Neural crest cell (in vitro differentiated cells): ENCODE measurements at regions not wholly inside any gene's neighbourhood (a gene's known extent, or its start where the extent isn't known, plus 50 kb on each side); places are given as distances from the start of the nearest gene placed in this dataset.

Source experiments
- DNase-seq: peaks from one replicate; pipeline ENCODE4 v3.0.0; 2021; ENCODE audit warnings: low read depth, mixed read lengths, low spot score
- H3K27ac Mint-ChIP-seq: one replicate; pipeline ENCODE4 v1.8.0; 2021; ENCODE audit warnings: mild to moderate bottlenecking, mixed read lengths; ENCODE audit not compliant: unreplicated experiment
- H3K27me3 Mint-ChIP-seq: 2 replicates; pipeline ENCODE4 v1.8.0; 2021; ENCODE audit warnings: low read depth, mild to moderate bottlenecking, mixed read lengths
- H3K36me3 Mint-ChIP-seq: 2 replicates; pipeline ENCODE4 v1.8.0; 2021; ENCODE audit warnings: low read depth, mild to moderate bottlenecking, mixed read lengths
- H3K4me1 Mint-ChIP-seq: 2 replicates; pipeline ENCODE4 v1.8.0; 2021; ENCODE audit warnings: mixed read lengths
- H3K4me3 Mint-ChIP-seq: one replicate; pipeline ENCODE4 v1.8.0; 2021; ENCODE audit warnings: mild to moderate bottlenecking, mixed read lengths
- H3K9me3 Mint-ChIP-seq: 2 replicates; pipeline ENCODE4 v1.8.0; 2021; ENCODE audit warnings: mixed read lengths
- TF ChIP-seq, protein P1 (sequence below): fragments of 200-600 bp; sonication (generic); conservative IDR thresholded peaks from 2 replicates; pipeline ENCODE4 v1.5.0; 2021; ENCODE audit warnings: antibody characterized with exemption, mild to moderate bottlenecking

DNA sequence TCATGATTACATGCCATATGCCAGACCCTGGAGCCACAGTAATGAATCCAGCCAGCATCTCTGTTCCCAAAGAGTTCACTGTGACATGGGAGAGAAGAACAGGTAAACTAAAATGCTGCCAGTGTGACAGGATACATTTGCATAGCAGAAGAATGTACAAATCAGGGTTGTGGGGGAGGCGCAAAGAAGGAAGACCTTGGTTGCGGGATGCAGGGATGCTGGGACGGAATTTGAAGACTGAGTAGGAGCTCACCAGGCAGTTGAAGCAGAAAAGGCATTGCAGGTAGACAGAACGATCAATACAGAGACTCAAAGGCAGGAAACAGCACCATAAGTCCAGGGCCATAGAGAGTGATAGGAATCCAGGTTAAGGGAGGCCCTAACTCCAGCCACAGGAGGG lies 180.3 kb upstream of the ZC3H12A start:
- Mint-ChIP-seq H3K36me3 (no peaks in the 10 kb centered on the region), H3K9me3 (no peaks in the 10 kb centered on the region), H3K27me3 (peaks cover 77% of the 10 kb centered on the region), H3K27ac (no peak overlapping the region), H3K4me1 (peaks cover 5% of the 10 kb centered on the region), H3K4me3 (no peak overlapping the region)
- no peak for DNase-seq
- TF ChIP-seq, protein P1, sequence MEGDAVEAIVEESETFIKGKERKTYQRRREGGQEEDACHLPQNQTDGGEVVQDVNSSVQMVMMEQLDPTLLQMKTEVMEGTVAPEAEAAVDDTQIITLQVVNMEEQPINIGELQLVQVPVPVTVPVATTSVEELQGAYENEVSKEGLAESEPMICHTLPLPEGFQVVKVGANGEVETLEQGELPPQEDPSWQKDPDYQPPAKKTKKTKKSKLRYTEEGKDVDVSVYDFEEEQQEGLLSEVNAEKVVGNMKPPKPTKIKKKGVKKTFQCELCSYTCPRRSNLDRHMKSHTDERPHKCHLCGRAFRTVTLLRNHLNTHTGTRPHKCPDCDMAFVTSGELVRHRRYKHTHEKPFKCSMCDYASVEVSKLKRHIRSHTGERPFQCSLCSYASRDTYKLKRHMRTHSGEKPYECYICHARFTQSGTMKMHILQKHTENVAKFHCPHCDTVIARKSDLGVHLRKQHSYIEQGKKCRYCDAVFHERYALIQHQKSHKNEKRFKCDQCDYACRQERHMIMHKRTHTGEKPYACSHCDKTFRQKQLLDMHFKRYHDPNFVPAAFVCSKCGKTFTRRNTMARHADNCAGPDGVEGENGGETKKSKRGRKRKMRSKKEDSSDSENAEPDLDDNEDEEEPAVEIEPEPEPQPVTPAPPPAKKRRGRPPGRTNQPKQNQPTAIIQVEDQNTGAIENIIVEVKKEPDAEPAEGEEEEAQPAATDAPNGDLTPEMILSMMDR: no peak

DNA sequence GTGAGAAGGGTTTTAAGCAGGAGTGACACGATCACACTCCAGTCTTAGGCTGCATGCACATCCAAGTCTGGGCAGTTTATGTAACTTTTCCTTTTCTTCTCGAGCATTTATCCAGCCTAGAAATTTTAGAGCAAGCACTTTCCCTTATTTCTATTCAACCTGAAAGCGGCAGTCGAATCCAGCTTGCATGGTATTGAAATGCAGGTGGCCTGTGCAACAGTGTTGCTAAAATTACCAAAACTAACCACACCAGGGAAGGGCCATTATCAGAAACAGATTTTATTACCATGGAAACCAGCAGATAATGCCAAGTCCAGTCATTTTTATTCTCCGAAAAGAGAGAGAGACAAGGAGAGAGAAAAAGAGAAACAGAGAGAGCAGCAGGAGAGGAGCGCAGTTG lies 179.9 kb upstream of the ZC3H12A start:
- peaks cover 78% of the 10 kb centered on the region for H3K27me3 Mint-ChIP-seq
- H3K36me3 Mint-ChIP-seq: no peaks in the 10 kb centered on the region
- no peak overlapping the region for H3K27ac Mint-ChIP-seq

DNA sequence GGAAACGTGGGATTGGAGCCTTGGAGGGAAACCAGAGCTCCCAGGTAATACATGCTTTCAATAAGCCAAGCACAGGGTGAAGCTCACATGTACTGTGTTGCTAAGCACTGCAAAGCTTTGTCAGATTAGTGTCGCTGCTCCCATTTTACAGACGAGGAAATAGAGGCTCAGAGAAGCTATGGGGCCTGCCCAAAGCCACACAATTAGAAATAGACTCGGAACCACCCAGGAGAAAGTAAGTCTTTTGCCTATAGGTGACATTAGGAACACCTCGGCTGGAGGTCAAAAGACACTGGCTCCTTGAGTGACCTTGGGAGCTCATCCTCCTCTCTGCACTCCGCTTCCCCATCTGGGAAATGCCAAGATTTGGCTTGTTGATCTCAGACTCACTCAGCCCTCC lies 175.6 kb upstream of the ZC3H12A start:
- H3K9me3 Mint-ChIP-seq: no peaks in the 10 kb centered on the region
- peaks cover 82% of the 10 kb centered on the region for H3K27me3 Mint-ChIP-seq
- TF ChIP-seq, protein P1: no peak
- no peak for DNase-seq
- H3K27ac Mint-ChIP-seq: no peak overlapping the region
- no peak overlapping the region for H3K4me3 Mint-ChIP-seq
- H3K4me1 Mint-ChIP-seq: peaks cover 5% of the 10 kb centered on the region
- H3K36me3 Mint-ChIP-seq: no peaks in the 10 kb centered on the region

More for the DNA sequence above, 179.9 kb upstream of the ZC3H12A start:
- Mint-ChIP-seq H3K4me1 (peaks cover 5% of the 10 kb centered on the region), H3K9me3 (no peaks in the 10 kb centered on the region), H3K4me3 (no peak overlapping the region)
- TF ChIP-seq, protein P1: no peak
- DNase-seq: no peak

DNA sequence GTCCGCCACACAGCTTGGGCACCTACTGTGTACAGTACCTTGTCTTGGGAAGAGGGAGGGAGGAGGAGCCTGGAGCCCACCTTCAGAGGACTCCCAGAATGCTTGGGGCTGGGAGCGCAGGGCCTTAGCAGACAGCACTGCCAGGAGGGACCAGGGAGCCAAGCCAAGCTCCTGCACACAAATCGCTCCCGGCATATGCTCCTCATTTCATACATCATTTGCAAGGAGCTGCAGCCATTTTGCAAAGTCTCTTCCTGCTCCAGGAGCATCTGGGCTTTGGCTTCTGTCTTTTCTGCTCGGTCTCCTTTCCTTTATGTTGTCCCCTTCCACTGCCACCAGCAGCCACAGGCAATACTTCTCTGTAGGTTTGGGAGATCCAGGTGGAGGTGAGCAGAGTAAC lies 175.2 kb upstream of the ZC3H12A start:
- H3K36me3 Mint-ChIP-seq: no peaks in the 10 kb centered on the region
- H3K4me1 Mint-ChIP-seq: peaks cover 3% of the 10 kb centered on the region
- DNase-seq: no peak
- H3K27ac Mint-ChIP-seq: no peak overlapping the region
- TF ChIP-seq, protein P1: no peak
- H3K9me3 Mint-ChIP-seq: no peaks in the 10 kb centered on the region
- H3K4me3 Mint-ChIP-seq: no peak overlapping the region
- peaks cover 83% of the 10 kb centered on the region for H3K27me3 Mint-ChIP-seq

DNA sequence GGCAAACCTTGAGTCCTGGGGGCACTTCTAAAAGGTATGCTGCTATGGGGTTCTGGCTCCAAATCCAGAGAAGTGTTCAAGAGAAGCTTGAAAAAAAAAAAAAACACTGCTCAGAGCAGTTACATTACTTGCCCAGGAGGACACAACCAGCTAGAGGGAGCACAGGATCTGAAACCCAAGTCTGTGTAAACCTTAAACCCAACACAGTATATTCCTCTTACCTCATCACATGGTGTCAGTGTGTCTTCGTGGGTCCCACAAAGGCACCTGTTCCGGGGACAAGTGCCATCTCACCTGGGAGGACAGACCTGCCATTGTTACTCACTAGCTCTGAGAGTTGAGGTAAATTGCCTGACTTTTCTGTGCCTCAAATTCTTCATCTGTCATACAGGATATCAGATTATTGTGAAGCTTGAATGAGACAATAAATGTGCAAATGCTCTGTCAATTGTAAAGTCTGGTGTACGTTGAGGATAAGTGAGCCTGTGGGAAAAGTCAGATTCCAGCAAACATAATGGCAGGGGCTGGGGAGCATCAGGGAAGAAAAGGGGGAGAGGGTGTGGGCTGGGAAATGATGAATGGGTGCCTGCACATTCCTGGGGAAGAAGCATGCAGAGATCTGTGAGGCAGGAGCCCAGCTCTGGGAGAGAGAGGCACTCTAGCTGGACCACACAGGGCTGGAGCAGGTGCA lies 170.4 kb upstream of the ZC3H12A start:
- DNase-seq: no peak
- no peaks in the 10 kb centered on the region for H3K9me3 Mint-ChIP-seq
- H3K27ac Mint-ChIP-seq: no peak overlapping the region
- peaks cover 9% of the 10 kb centered on the region for H3K4me1 Mint-ChIP-seq
- TF ChIP-seq, protein P1: no peak
- H3K36me3 Mint-ChIP-seq: no peaks in the 10 kb centered on the region
- H3K4me3 Mint-ChIP-seq: no peak overlapping the region
- peaks cover 64% of the 10 kb centered on the region for H3K27me3 Mint-ChIP-seq
